ENCODE measurements at regions not wholly inside any gene's neighbourhood (a gene's known extent, or its start where the extent isn't known, plus 50 kb on each side); places are given as distances from the start of the nearest gene placed in this dataset.

DNA sequence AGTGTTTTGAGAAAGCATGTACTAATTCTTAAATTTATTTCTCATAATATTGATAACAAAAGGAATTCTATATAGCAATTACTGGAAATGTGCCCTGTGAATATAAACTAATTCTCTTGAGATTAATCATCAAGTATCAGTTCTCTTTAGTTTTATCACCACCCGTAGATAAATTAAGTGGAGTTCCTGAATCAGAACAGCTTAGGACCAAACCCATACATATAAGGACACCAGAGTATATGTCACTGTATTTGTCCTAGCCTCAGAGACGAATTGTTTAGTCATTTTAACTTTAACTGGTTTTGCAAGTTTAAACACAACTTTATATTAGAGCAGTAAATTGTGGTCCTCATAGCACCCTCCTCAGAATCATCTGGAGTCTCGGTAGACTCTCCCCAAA is 572.0 kb downstream of the UTRN start:
- no peaks in the 10 kb centered on the region; a peak in 1 of 5 replicates for H3K27me3 ChIP-seq (ENCODE audit: control insufficient read depth in 1 of 2, insufficient read depth in 2 of 2, low read length in 2 of 2)
- no peaks in the 10 kb centered on the region for H3K79me2 ChIP-seq (ENCODE audit: insufficient read depth, low read length)
- intact Hi-C loops (cut with micrococcal nuclease; ENCODE audit: unreplicated experiment) (no loop called here), in situ Hi-C loops (cut with HindIII; ENCODE audit: extremely low pct_ligation_motif_present, low pct_unique_long_range_greater_than_20kb) (no loop called here)
- no peak overlapping the region for H3K27ac ChIP-seq (ENCODE audit: extremely low read length, insufficient read depth, low read length)
- no TSS peak for BruUV-seq (replicated peaks)
- peaks cover 4% of the 10 kb centered on the region; the same call in 1 of the 2 replicates for H3K9me3 ChIP-seq (ENCODE audit: low read length)
- WGBS (ENCODE audit: low lambda C conversion rate) = 19% methylated on average over 3 of the region's 3 CpGs
- H3K36me3 ChIP-seq (replicated peaks in 1 of 2; ENCODE audit: control insufficient read depth in 1 of 2, insufficient read depth in 2 of 2, low read length in 2 of 2) = 0 out of 5 replicates have a peak, but pooled peaks cover 0 to under 1% of the 10 kb centered on the region in 2 experiments
- DNase-seq (ENCODE audit: low spot score) = no peak
- TF ChIP-seq ZNF33B (CRISPR knock-in tag; IDR thresholded peaks at IDR 0.05) = no peak
- no peak for TF ChIP-seq ZC3H4 (CRISPR knock-in tag; IDR thresholded peaks at IDR 0.05; ENCODE audit: borderline replicate concordance)
- TF ChIP-seq, protein P1, sequence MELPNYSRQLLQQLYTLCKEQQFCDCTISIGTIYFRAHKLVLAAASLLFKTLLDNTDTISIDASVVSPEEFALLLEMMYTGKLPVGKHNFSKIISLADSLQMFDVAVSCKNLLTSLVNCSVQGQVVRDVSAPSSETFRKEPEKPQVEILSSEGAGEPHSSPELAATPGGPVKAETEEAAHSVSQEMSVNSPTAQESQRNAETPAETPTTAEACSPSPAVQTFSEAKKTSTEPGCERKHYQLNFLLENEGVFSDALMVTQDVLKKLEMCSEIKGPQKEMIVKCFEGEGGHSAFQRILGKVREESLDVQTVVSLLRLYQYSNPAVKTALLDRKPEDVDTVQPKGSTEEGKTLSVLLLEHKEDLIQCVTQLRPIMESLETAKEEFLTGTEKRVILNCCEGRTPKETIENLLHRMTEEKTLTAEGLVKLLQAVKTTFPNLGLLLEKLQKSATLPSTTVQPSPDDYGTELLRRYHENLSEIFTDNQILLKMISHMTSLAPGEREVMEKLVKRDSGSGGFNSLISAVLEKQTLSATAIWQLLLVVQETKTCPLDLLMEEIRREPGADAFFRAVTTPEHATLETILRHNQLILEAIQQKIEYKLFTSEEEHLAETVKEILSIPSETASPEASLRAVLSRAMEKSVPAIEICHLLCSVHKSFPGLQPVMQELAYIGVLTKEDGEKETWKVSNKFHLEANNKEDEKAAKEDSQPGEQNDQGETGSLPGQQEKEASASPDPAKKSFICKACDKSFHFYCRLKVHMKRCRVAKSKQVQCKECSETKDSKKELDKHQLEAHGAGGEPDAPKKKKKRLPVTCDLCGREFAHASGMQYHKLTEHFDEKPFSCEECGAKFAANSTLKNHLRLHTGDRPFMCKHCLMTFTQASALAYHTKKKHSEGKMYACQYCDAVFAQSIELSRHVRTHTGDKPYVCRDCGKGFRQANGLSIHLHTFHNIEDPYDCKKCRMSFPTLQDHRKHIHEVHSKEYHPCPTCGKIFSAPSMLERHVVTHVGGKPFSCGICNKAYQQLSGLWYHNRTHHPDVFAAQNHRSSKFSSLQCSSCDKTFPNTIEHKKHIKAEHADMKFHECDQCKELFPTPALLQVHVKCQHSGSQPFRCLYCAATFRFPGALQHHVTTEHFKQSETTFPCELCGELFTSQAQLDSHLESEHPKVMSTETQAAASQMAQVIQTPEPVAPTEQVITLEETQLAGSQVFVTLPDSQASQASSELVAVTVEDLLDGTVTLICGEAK (IDR thresholded peaks at IDR 0.05) = no peak
- TF ChIP-seq, protein P1 (CRISPR knock-in tag; IDR thresholded peaks at IDR 0.05) = no peak
- H2AFZ ChIP-seq (ENCODE audit: low read length) = no peak overlapping the region
- H3K4me2 ChIP-seq (ENCODE audit: low read depth, low read length) = no peak overlapping the region
- ChIA-PET POLR2A (no interaction called here), CTCF (ENCODE audit: low intra/inter-chr PET ratio, low total read pairs) (no interaction called here)
- H3K4me1 ChIP-seq (ENCODE audit: insufficient read depth, low read length) = no peaks in the 10 kb centered on the region
- H3K4me3 ChIP-seq (replicated peaks in 1 of 3; ENCODE audit: insufficient read depth in 1 of 3, low read depth in 2 of 3, low read length in 3 of 3) = no peak overlapping the region
- no peaks in the 10 kb centered on the region for H4K20me1 ChIP-seq (ENCODE audit: insufficient read depth, low read length)
- peak; percentile 11; the same call in 2 of the 3 replicates for ATAC-seq
- H3K9ac ChIP-seq (ENCODE audit: insufficient read depth, low read depth, low read length) = no peak overlapping the region
- no peak for FAIRE-seq

Data from HepG2 (cell line).